ENCODE measurements at regions not wholly inside any gene's neighbourhood (a gene's known extent, or its start where the extent isn't known, plus 50 kb on each side); places are given as distances from the start of the nearest gene placed in this dataset.

- TF ChIP-seq KLF5 (IDR thresholded peaks at IDR 0.05; ENCODE audit: partially characterized antibody) (no peak), HCFC1 (IDR thresholded peaks at IDR 0.05; ENCODE audit: low read length) (no peak), MAX (IDR thresholded peaks at IDR 0.05; ENCODE audit: low read depth, low read length) (no peak), PML (IDR thresholded peaks at IDR 0.05; ENCODE audit: low read length) (no peak), ZNF622 (IDR thresholded peaks at IDR 0.05) (no peak)
Measured at GRCh38 chr2:67095121-67095520, 302.0 kb upstream of the ETAA1 start (continued).

GRCh38 chr2:67096886-67097285, 300.2 kb upstream of the ETAA1 start:
- Histone ChIP-seq H4K20me1 (ENCODE audit: control insufficient read depth, insufficient read depth) (no peaks in the 10 kb centered on the region), H3K4me1 (ENCODE audit: control insufficient read depth, insufficient read depth, low read length) (no peaks in the 10 kb centered on the region), H3K79me2 (ENCODE audit: control insufficient read depth, insufficient read depth, low read length) (no peaks in the 10 kb centered on the region), H3K4me3 (no peak overlapping the region), H3K27ac (ENCODE audit: control insufficient read depth, insufficient read depth) (no peak overlapping the region), H3K9ac (ENCODE audit: control insufficient read depth, insufficient read depth, low read length) (no peak overlapping the region), H3K9me3 (replicated peaks; ENCODE audit: control insufficient read depth, insufficient read depth, low read length) (no peaks in the 10 kb centered on the region), H2AFZ (ENCODE audit: control insufficient read depth, low read depth, low read length) (no peak overlapping the region), H3K4me2 (ENCODE audit: control insufficient read depth, insufficient read depth) (no peak overlapping the region), H3K36me3 (ENCODE audit: control insufficient read depth in 2 of 2, insufficient read depth in 2 of 2, low read length in 1 of 2) (no peaks in the 10 kb centered on the region), H3K27me3 (replicated peaks in 1 of 2; ENCODE audit: control insufficient read depth in 2 of 2, insufficient read depth in 2 of 2, low read length in 1 of 2) (no peaks in the 10 kb centered on the region)
- no TSS peak for BruUV-seq (replicated peaks)
- intact Hi-C loops (cut with micrococcal nuclease; ENCODE audit: unreplicated experiment) = no loop called here
- RAD21 ChIA-PET (ENCODE audit: unreplicated experiment) = no interaction called here
- ATAC-seq (no peak), FAIRE-seq (no peak), DNase-seq (ENCODE audit: low read depth, low spot score) (no peak)
- in situ Hi-C loops (cut with MboI) = no loop called here
- CTCF ChIA-PET = no interaction called here
- SMC1A ChIA-PET (ENCODE audit: uncharacterized antibody, unreplicated experiment) = no interaction called here
- POLR2A ChIA-PET = no interaction called here
- TF ChIP-seq NR2C2 (IDR thresholded peaks at IDR 0.05; ENCODE audit: borderline replicate concordance, control insufficient read depth, insufficient read length, low read depth) (no peak), POLR2AphosphoS5 (IDR thresholded peaks at IDR 0.05; ENCODE audit: low read length) (no peak)

GRCh38 chr2:67103157-67103556, 294.0 kb upstream of the ETAA1 start:
- Histone ChIP-seq H2AFZ (ENCODE audit: control insufficient read depth, low read depth, low read length) (no peak overlapping the region), H3K4me1 (ENCODE audit: control insufficient read depth, insufficient read depth, low read length) (no peaks in the 10 kb centered on the region), H3K79me2 (ENCODE audit: control insufficient read depth, insufficient read depth, low read length) (no peaks in the 10 kb centered on the region), H3K4me2 (ENCODE audit: control insufficient read depth, insufficient read depth) (no peak overlapping the region), H3K27ac (ENCODE audit: control insufficient read depth, insufficient read depth) (no peak overlapping the region), H3K9me3 (replicated peaks; ENCODE audit: control insufficient read depth, insufficient read depth, low read length) (no peaks in the 10 kb centered on the region), H3K9ac (ENCODE audit: control insufficient read depth, insufficient read depth, low read length) (no peak overlapping the region), H3K36me3 (ENCODE audit: control insufficient read depth in 2 of 2, insufficient read depth in 2 of 2, low read length in 1 of 2) (no peaks in the 10 kb centered on the region), H3K27me3 (replicated peaks in 1 of 2; ENCODE audit: control insufficient read depth in 2 of 2, insufficient read depth in 2 of 2, low read length in 1 of 2) (no peaks in the 10 kb centered on the region), H3K4me3 (no peak overlapping the region), H4K20me1 (ENCODE audit: control insufficient read depth, insufficient read depth) (no peaks in the 10 kb centered on the region)
- POLR2A ChIA-PET = no interaction called here
- FAIRE-seq = no peak
- in situ Hi-C loops (cut with MboI) (no loop called here), intact Hi-C loops (cut with micrococcal nuclease; ENCODE audit: unreplicated experiment) (no loop called here)
- BruUV-seq (replicated peaks) = no TSS peak
- CTCF ChIA-PET = no interaction called here
- no peak for ATAC-seq
- SMC1A ChIA-PET (ENCODE audit: uncharacterized antibody, unreplicated experiment) = no interaction called here
- RAD21 ChIA-PET (ENCODE audit: unreplicated experiment) = no interaction called here
- DNase-seq (ENCODE audit: low read depth, low spot score) = no peak
- TF ChIP-seq CHD4 (IDR thresholded peaks at IDR 0.05) = no peak
- TF ChIP-seq CREB1 (IDR thresholded peaks at IDR 0.05; ENCODE audit: low read depth) = no peak
- TF ChIP-seq MEF2B (IDR thresholded peaks at IDR 0.05; ENCODE audit: partially characterized antibody, poor library complexity, severe bottlenecking) = no peak
- TF ChIP-seq SREBF2 (IDR thresholded peaks at IDR 0.05; ENCODE audit: low read length) = no peak
- no peak for TF ChIP-seq E2F4 (IDR thresholded peaks at IDR 0.05; ENCODE audit: low read depth, low read length)
- no peak for TF ChIP-seq E4F1 (IDR thresholded peaks at IDR 0.05; ENCODE audit: borderline replicate concordance, partially characterized antibody)
- no peak for TF ChIP-seq TCF3 (IDR thresholded peaks at IDR 0.05; ENCODE audit: borderline replicate concordance, insufficient read depth, low read depth, low read length)
- TF ChIP-seq ATF3 (IDR thresholded peaks at IDR 0.05; ENCODE audit: borderline replicate concordance, extremely low read depth, low read depth, low read length) = no peak

Data from GM12878 (cell line).